ENCODE measurements at regions not wholly inside any gene's neighbourhood (a gene's known extent, or its start where the extent isn't known, plus 50 kb on each side); places are given as distances from the start of the nearest gene placed in this dataset.

DNA sequence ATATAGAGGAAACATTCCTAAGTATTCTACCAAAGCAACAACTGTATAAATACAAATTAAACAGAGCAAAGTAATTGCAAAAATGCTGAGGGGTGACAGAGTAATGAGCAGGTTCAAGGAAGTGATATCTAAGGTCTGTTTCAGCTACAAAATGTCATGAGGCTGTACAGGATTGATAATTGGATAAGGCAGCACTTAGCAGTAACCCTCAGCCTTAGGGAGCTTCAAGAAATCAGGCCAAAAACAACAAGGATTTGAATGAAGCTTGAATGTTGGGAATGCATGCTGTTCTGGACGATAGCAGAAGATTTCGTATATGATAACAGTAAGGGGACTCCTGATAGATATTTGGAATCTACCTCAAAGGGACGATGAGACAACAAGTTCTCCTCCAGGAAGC is 142.0 kb upstream of the MMADHC start:
- intact Hi-C loops (cut with micrococcal nuclease) (no loop called here), in situ Hi-C loops (cut with MboI) (no loop called here)
- BruUV-seq (replicated peaks): no TSS peak
- 1% methylated on average over 3 of the region's 3 CpGs for WGBS (ENCODE audit: insufficient coverage, low coverage, missing lambda C conversion rate)
- no peak overlapping the region for H3K9ac ChIP-seq (ENCODE audit: insufficient read depth in 1 of 2, low read depth in 2 of 2, low read length in 2 of 2)
- H3K27ac ChIP-seq (ENCODE audit: extremely low read depth, low read depth, low read length): no peak overlapping the region
- H3K27me3 ChIP-seq (ENCODE audit: control insufficient read depth in 2 of 2, insufficient read depth in 2 of 2, low read length in 2 of 2): no peaks in the 10 kb centered on the region
- no peaks in the 10 kb centered on the region for H3K36me3 ChIP-seq (ENCODE audit: control insufficient read depth, insufficient read depth, low read length)
- TF ChIP-seq U2AF2 (optimal IDR thresholded peaks at IDR 0.05; ENCODE audit: low read depth, low read length) (no peak), ZC3H8 (IDR thresholded peaks at IDR 0.05) (no peak), NFATC3 (IDR thresholded peaks at IDR 0.05) (no peak), WHSC1 (IDR thresholded peaks at IDR 0.05; ENCODE audit: low read length) (no peak), CREB1 (IDR thresholded peaks at IDR 0.05) (no peak), CREB1 (CRISPR knock-in tag; IDR thresholded peaks at IDR 0.05) (no peak), ZBED1 (IDR thresholded peaks at IDR 0.05) (no peak), NUFIP1 (IDR thresholded peaks at IDR 0.05; ENCODE audit: partially characterized antibody) (no peak)
- TF ChIP-seq, protein P1, sequence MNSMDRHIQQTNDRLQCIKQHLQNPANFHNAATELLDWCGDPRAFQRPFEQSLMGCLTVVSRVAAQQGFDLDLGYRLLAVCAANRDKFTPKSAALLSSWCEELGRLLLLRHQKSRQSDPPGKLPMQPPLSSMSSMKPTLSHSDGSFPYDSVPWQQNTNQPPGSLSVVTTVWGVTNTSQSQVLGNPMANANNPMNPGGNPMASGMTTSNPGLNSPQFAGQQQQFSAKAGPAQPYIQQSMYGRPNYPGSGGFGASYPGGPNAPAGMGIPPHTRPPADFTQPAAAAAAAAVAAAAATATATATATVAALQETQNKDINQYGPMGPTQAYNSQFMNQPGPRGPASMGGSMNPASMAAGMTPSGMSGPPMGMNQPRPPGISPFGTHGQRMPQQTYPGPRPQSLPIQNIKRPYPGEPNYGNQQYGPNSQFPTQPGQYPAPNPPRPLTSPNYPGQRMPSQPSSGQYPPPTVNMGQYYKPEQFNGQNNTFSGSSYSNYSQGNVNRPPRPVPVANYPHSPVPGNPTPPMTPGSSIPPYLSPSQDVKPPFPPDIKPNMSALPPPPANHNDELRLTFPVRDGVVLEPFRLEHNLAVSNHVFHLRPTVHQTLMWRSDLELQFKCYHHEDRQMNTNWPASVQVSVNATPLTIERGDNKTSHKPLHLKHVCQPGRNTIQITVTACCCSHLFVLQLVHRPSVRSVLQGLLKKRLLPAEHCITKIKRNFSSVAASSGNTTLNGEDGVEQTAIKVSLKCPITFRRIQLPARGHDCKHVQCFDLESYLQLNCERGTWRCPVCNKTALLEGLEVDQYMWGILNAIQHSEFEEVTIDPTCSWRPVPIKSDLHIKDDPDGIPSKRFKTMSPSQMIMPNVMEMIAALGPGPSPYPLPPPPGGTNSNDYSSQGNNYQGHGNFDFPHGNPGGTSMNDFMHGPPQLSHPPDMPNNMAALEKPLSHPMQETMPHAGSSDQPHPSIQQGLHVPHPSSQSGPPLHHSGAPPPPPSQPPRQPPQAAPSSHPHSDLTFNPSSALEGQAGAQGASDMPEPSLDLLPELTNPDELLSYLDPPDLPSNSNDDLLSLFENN (IDR thresholded peaks at IDR 0.05; ENCODE audit: low read depth in 2 of 2, low read length in 2 of 2): no peak
- TF ChIP-seq, protein P2, sequence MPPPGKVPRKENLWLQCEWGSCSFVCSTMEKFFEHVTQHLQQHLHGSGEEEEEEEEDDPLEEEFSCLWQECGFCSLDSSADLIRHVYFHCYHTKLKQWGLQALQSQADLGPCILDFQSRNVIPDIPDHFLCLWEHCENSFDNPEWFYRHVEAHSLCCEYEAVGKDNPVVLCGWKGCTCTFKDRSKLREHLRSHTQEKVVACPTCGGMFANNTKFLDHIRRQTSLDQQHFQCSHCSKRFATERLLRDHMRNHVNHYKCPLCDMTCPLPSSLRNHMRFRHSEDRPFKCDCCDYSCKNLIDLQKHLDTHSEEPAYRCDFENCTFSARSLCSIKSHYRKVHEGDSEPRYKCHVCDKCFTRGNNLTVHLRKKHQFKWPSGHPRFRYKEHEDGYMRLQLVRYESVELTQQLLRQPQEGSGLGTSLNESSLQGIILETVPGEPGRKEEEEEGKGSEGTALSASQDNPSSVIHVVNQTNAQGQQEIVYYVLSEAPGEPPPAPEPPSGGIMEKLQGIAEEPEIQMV (tag; conservative IDR thresholded peaks at IDR 0.05; ENCODE audit: low read depth): no peak
- H3K9me1 ChIP-seq (ENCODE audit: control insufficient read depth, insufficient read depth, low read length): no peaks in the 10 kb centered on the region
- DNase-seq (ENCODE audit: extremely low read depth in 1 of 4, low spot score in 3 of 4): no peak
- H3K4me3 ChIP-seq: no peak overlapping the region
- H2AFZ ChIP-seq (ENCODE audit: low read depth, low read length): no peak overlapping the region
- no peak for ATAC-seq
- no peak for FAIRE-seq
- H3K9me3 ChIP-seq (replicated peaks; ENCODE audit: control insufficient read depth, insufficient read depth, low read depth, low read length): no peaks in the 10 kb centered on the region
- H3K4me2 ChIP-seq (ENCODE audit: insufficient read depth, low read length): no peak overlapping the region
- no peaks in the 10 kb centered on the region for H3K4me1 ChIP-seq (replicated peaks in 1 of 2; ENCODE audit: control insufficient read depth in 2 of 2, insufficient read depth in 2 of 2, low read length in 2 of 2)
- no peaks in the 10 kb centered on the region for H4K20me1 ChIP-seq (replicated peaks; ENCODE audit: control insufficient read depth, insufficient read depth, low read length)
- ChIA-PET CTCF (ENCODE audit: low intra/inter-chr PET ratio) (no interaction called here), POLR2A (no interaction called here)
- no peaks in the 10 kb centered on the region for H3K79me2 ChIP-seq (ENCODE audit: control insufficient read depth, insufficient read depth, low read length)

Data from K562 (cell line).